ENCODE measurements at regions not wholly inside any gene's neighbourhood (a gene's known extent, or its start where the extent isn't known, plus 50 kb on each side); places are given as distances from the start of the nearest gene placed in this dataset.

GRCh38 chrX:147333821-147334220 lies 519.3 kb upstream of the CXorf51A start:
- TF ChIP-seq ASH2L (IDR thresholded peaks at IDR 0.05; ENCODE audit: low read length) (no peak), HDAC6 (IDR thresholded peaks at IDR 0.05; ENCODE audit: low read depth, low read length) (no peak), YY1 (IDR thresholded peaks at IDR 0.05; ENCODE audit: low read depth, low read length) (no peak), SP1 (IDR thresholded peaks at IDR 0.05; ENCODE audit: low read depth, low read length) (no peak), RAD21 (IDR thresholded peaks at IDR 0.05 in 1 of 2, conservative IDR thresholded peaks at IDR 0.05 in 1 of 2; ENCODE audit: low read depth in 2 of 2, low read length in 2 of 2) (no peak)

More at GRCh38 chrX:147333821-147334220, 519.3 kb upstream of the CXorf51A start:
- H2BK12ac ChIP-seq (ENCODE audit: low read depth, low read length), result no peak overlapping the region
- no peaks in the 10 kb centered on the region for H3K9me3 ChIP-seq (ENCODE audit: insufficient read depth in 2 of 2, low read depth in 1 of 2, low read length in 1 of 2)
- no peak overlapping the region for H3K14ac ChIP-seq (ENCODE audit: insufficient read length)
- no peak overlapping the region for H2AFZ ChIP-seq (ENCODE audit: low read length)
- no peak overlapping the region for H2BK120ac ChIP-seq (replicated peaks; ENCODE audit: low read depth, low read length)
- H4K20me1 ChIP-seq (replicated peaks in 1 of 2; ENCODE audit: control insufficient read depth in 1 of 2, insufficient read depth in 2 of 2, low read length in 2 of 2), result no peaks in the 10 kb centered on the region
- no peaks in the 10 kb centered on the region for H3K23me2 ChIP-seq (ENCODE audit: low read depth, low read length)
- no peak overlapping the region for H3K4me3 ChIP-seq (ENCODE audit: extremely low read depth in 1 of 4, insufficient read depth in 2 of 4, low read depth in 3 of 4, low read length in 4 of 4)
- H4K91ac ChIP-seq (replicated peaks; ENCODE audit: insufficient read length, low read length), result no peak overlapping the region
- H4K5ac ChIP-seq (ENCODE audit: insufficient read length, low read depth, low read length), result no peak overlapping the region
- H2BK15ac ChIP-seq (ENCODE audit: low read length), result no peak overlapping the region
- H2AK5ac ChIP-seq (ENCODE audit: low read depth, low read length), result no peak overlapping the region
- POLR2A ChIA-PET (ENCODE audit: partially characterized antibody), result no interaction called here
- WGBS, 2 experiments (ENCODE audit: extremely low coverage in 1 of 2, insufficient coverage in 1 of 2, insufficient read length in 1 of 2, insufficient replicate concordance in 2 of 2, low coverage in 1 of 2, low lambda C conversion rate in 2 of 2, missing lambda C conversion rate in 1 of 2), result 96% methylated on average over 5 of the region's 5 CpGs; no CpG with 5 or more reads in 1 of the 2 experiments
- no peak overlapping the region for H4K8ac ChIP-seq (ENCODE audit: extremely low read depth, insufficient read depth, low read length)
- no peak overlapping the region for H3K56ac ChIP-seq (replicated peaks; ENCODE audit: insufficient read length, low read depth, low read length)
- no peaks in the 10 kb centered on the region for H3K36me3 ChIP-seq (ENCODE audit: control insufficient read depth in 2 of 4, insufficient read depth in 4 of 4, low read length in 3 of 4)
- H3K4me2 ChIP-seq (ENCODE audit: insufficient read depth in 1 of 2, low read depth in 2 of 2, low read length in 2 of 2), result no peak overlapping the region
- no peaks in the 10 kb centered on the region for H3K4me1 ChIP-seq (replicated peaks in 1 of 4; ENCODE audit: control insufficient read depth in 3 of 4, insufficient read depth in 4 of 4, low read length in 3 of 4)
- CTCF ChIA-PET (ENCODE audit: partially characterized antibody), result interaction anchor here (0.6 kb wide), 1 partner anchor 21 kb away, joined by 4 read pairs; no protein-coding TSS in a partner anchor
- no peak overlapping the region for H2BK20ac ChIP-seq (ENCODE audit: low read length)
- H3K27me3 ChIP-seq (replicated peaks in 1 of 4; ENCODE audit: control insufficient read depth in 3 of 4, extremely low read depth in 1 of 4, insufficient read depth in 3 of 4, low read length in 3 of 4), result no peaks in the 10 kb centered on the region
- H3K18ac ChIP-seq (ENCODE audit: extremely low read depth, low read length), result no peak overlapping the region
- no peak overlapping the region for H2BK5ac ChIP-seq (ENCODE audit: low read depth, low read length)
- H3K79me1 ChIP-seq (ENCODE audit: low read depth, low read length), result no peaks in the 10 kb centered on the region
- no peak overlapping the region for H3K9ac ChIP-seq (replicated peaks in 1 of 4; ENCODE audit: extremely low read depth in 1 of 4, low read depth in 3 of 4, low read length in 3 of 4)
- no peak overlapping the region for H3K23ac ChIP-seq (ENCODE audit: insufficient read length)
- H3K4ac ChIP-seq (replicated peaks; ENCODE audit: insufficient read length, low read depth, low read length), result no peak overlapping the region
- FAIRE-seq (no peak), DNase-seq (ENCODE audit: low read depth in 1 of 2, low spot score in 2 of 2) (no peak)
- H3K27ac ChIP-seq (ENCODE audit: low read depth, low read length), result no peak overlapping the region
- H3K79me2 ChIP-seq (ENCODE audit: control insufficient read depth in 1 of 2, insufficient read depth in 2 of 2, low read length in 2 of 2), result no peaks in the 10 kb centered on the region

All from H1 (cell line).